GM04503 (cell line): ENCODE measurements at regions not wholly inside any gene's neighbourhood (a gene's known extent, or its start where the extent isn't known, plus 50 kb on each side); places are given as distances from the start of the nearest gene placed in this dataset.
"Not testable (repeated sequence)": the region's sequence is repeated elsewhere in the genome, so short reads cannot be mapped to it uniquely, and the experiment has no call there.

ENCODE experiments used
- DNase-seq: peaks from one replicate; pipeline ENCODE4 v3.0.0-alpha.2; 2012; ENCODE audit warnings: low read depth

- DNase-seq: no peak
Measured at GRCh38 chr3:59411186-59411585, 361.4 kb upstream of the CFAP20DC start.

- no peak for DNase-seq
Measured at GRCh38 chr3:59408047-59408624, 358.3 kb upstream of the CFAP20DC start.

- no peak for DNase-seq
Measured at GRCh38 chr3:59407425-59407824, 357.6 kb upstream of the CFAP20DC start.

GRCh38 chr3:59406943-59407342, 357.1 kb upstream of the CFAP20DC start:
- no peak for DNase-seq

DNA sequence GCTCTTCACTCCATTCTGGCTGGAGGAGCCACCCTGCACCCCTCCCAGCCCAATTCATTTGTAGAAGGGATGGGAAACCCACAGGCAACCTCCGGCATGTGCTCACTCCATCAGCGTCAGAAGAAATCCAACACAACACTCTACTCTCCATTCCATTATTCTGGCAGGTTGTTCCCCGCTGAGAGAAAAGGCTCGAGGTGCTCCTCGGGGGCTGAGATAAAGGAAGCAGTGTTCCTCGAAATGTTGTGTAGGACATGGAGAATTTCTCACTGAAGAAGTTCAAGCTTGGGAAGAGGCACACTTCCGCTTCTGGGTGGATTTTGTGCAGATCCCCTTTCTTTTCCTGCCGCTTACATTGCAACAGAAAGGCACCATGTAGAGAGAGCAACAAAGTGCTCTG, 355.0 kb upstream of the CFAP20DC start:
- DNase-seq: no peak

- DNase-seq: no peak
Measured at GRCh38 chr3:59404064-59404463, 354.2 kb upstream of the CFAP20DC start.

GRCh38 chr3:59401924-59402323, 352.1 kb upstream of the CFAP20DC start:
- no peak for DNase-seq

GRCh38 chr3:59392116-59392515, 342.3 kb upstream of the CFAP20DC start:
- no peak for DNase-seq

- DNase-seq: no peak
Measured at GRCh38 chr3:59391131-59391530, 341.3 kb upstream of the CFAP20DC start.

DNA sequence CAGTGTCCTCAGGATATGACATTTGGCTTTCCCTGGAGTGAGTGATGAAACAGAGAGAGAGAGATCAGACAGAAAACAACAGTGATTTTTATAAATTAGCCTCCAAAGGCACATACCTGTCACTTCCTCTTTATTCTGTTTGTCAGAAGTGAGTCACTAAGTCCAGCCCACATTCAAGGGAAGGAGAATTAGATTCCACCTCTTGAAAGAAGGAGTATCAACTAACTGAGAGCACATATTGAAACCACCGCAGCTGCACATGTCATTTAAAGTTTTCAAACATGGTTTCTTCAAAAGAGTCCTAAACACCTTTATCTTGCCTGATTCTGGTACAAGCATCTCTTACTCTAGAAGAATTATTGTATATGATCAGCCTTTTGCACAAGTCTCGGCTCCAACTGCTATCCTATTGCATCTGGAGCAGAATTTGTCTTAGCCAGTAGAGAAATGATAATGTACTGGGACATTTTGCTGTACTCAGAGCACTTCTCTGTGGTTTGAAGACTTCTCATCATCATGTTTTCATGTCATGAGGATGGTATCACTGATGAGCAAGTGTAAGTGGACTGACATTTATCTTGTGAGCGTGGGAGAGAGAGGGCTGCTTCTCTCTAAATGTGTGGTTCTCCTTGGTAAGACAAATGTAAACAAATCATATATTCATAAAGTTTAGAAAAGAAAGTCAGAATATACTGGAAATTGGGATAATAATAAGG, 338.9 kb upstream of the CFAP20DC start:
- DNase-seq: no peak

DNA sequence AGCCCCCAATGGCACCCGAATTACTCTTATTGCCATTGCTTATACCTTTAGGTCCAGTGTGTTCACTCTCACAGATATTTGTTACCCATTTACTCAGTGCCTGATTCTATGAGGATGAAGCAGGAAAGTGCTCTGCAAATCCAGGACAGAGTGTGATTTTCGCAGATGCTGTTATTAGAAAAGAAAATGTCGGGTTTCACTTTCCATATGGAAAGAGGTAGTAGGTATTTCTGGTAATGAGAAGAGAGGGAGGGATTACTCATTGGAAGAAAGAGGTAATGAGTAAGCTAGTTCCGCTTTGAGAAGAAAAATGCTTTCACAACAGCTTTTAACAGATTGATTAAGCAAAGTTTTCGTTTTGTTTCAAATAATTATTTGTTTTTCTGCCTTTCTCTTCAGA, 336.3 kb upstream of the CFAP20DC start:
- no peak for DNase-seq

- no peak for DNase-seq
Measured at GRCh38 chr3:59385547-59385946, 335.7 kb upstream of the CFAP20DC start.

DNA sequence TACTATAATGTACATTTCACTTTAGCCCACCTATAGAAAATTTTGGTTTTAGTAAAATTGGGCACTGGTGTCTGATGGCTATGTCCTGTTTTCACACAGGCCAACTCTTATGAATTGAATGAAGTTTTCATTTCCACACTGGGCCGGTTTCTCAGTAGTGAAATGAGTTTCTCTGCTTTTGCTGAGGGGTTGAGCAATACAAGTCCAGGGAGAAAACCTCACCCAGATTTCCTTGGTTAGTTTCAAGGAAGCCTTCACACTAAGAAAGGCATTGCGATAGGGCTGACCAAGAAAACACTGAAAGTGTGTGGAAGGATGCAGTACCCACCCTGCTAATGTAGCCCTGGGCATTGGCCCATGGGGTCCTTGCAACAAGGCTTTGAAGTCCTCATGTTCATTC, 331.5 kb upstream of the CFAP20DC start:
- no peak for DNase-seq

DNA sequence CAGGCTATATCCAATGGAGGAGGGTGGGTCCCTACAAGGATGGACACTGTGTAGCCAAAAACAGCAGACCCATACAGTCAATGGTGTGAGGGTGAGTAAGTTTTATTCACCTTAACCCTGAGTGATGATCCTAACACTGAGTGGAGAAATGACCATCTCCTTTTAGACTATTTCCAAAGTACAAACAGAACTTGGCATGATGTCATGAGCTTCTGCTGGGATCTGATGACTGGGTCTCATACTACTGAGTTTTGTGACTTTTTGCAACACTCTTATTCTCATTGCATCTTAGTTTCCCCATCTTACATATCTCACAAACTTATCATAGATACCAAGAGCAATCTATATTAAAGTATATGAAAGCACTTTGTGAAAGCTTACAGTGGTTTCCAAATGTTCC, 330.3 kb upstream of the CFAP20DC start:
- DNase-seq: no peak

DNA sequence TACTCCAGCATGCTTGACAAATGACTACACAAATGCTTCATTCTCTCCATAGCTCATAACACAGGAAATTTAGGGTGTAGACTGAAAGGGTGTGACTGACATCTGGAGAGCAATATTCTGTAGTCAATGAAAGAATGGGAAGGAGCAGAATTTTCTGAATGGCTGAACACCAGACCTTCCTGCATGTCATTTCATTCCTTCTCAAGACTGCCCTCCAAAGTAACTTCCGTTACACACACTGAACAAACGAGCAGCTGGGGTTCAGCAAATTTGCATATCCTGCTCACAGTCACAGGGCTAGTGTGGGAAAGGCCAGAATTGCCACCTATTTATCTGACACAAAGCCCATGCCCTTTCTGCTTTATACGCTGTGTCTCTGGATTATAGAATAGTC, 325.0 kb upstream of the CFAP20DC start:
- no peak for DNase-seq

DNA sequence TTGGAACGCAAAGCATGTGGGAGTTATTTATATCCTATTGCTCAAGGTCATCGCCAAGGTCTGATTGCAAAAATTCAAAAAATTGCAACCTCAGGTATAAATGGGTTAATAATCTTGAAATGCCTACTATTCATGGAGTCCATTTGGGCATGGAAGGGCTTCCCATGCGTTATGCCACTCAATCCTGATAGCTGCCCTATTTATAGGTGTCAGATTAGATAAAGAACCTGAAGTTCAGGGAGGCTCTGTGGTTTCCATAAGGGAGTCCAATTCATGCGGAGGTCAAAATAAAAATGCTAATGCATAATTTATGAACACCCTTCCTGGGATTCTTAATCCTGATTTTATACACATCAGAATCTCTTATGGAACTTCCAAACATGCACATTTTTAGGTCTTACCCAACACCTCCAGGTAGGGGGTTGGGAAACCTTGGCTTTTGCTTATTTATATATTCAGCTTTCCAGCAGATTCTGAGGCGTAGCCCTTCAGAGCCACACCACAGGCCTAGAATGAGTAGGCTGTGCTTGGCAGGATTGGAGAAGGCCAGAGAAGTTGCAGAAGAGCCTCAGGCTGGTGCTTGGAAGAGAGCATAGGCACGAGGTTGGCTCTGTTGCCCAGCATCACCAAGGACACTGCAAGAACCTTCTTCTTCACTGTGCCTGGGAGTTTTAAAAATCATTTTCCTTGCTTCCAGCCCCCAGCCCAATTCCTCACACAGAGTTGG, 324.4 kb upstream of the CFAP20DC start:
- DNase-seq: no peak

- no peak for DNase-seq
Measured at GRCh38 chr3:59372346-59372745, 322.5 kb upstream of the CFAP20DC start.

- no peak for DNase-seq
Measured at GRCh38 chr3:59368900-59369675, 319.3 kb upstream of the CFAP20DC start.

DNA sequence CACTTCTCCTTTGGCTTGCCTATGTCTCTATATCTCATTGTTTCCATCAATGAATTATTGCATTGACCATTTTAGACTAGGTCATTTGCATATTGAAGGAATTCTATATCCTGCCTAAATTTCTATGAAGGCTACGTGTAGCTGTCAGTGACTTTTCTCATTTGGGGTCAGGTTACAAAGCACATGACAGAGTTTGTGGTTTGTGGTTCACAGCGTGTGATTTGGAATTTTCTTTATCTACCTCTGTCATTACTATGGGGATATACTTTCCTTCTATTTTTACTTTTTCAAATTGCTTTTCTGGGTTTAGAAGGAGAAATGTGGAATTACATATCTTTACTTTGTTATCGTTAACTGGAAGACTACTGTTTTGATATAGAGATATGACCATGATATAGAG, 317.3 kb upstream of the CFAP20DC start:
- DNase-seq: no peak

GRCh38 chr3:59366218-59366617, 316.4 kb upstream of the CFAP20DC start:
- no peak for DNase-seq

DNA sequence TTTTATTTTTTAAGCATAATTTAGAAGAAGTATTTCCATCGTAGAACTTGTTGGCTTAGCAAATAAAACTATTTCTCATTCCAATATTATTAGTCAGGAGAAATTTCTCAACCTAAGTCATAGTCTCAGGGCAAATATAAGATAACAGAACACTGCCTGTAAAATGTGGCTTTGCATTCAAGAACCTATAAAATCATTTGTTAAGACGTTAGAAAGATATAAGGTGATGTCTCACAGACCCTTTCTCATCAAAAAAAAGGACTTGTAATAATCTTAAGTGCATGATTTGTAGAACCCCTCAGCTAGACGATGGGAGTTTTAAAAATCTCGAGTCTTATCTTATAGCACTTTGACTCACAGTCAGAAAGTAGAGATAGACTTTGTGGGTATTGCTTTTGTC, 314.7 kb upstream of the CFAP20DC start:
- no peak for DNase-seq

GRCh38 chr3:59360312-59360711, 310.5 kb upstream of the CFAP20DC start:
- not testable (repeated sequence) for DNase-seq

- DNase-seq: no peak
Measured at GRCh38 chr3:59341459-59341858, 291.6 kb upstream of the CFAP20DC start.
